ENCODE measurements at regions not wholly inside any gene's neighbourhood (a gene's known extent, or its start where the extent isn't known, plus 50 kb on each side); places are given as distances from the start of the nearest gene placed in this dataset.

DNA sequence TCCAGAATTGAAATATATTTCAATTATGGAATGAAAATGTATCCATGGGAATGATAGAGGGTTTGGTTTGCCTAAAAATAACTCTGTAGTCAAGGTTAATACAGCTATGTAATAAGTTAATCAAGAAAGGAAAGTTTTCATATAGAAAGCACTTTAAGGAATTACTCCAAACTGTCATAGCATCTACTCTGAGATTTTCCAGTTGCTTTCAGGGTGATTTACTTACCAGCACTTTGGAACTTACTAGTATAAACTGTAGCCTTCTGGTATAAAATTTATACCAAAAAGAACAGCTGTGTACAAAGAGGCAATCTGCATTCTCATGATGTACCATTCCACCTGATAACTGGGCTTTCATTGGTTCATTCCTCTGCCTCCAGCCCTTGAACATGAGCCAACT lies 87.1 kb downstream of the ARF6 start:
- Histone ChIP-seq H4K91ac (replicated peaks; ENCODE audit: insufficient read length, low read length) (no peak overlapping the region), H3K4me2 (ENCODE audit: insufficient read depth in 1 of 2, low read depth in 2 of 2, low read length in 2 of 2) (no peak overlapping the region), H3K18ac (ENCODE audit: extremely low read depth, low read length) (no peak overlapping the region), H4K5ac (ENCODE audit: insufficient read length, low read depth, low read length) (no peak overlapping the region), H2BK12ac (ENCODE audit: low read depth, low read length) (no peak overlapping the region), H3K79me1 (ENCODE audit: low read depth, low read length) (no peaks in the 10 kb centered on the region), H2AK5ac (ENCODE audit: low read depth, low read length) (no peak overlapping the region), H2BK20ac (ENCODE audit: low read length) (no peak overlapping the region), H2BK120ac (replicated peaks; ENCODE audit: low read depth, low read length) (no peak overlapping the region), H2BK15ac (ENCODE audit: low read length) (no peak overlapping the region), H4K8ac (ENCODE audit: extremely low read depth, insufficient read depth, low read length) (no peak overlapping the region), H3K27me3 (replicated peaks in 1 of 4; ENCODE audit: control insufficient read depth in 3 of 4, extremely low read depth in 1 of 4, insufficient read depth in 3 of 4, low read length in 3 of 4) (no peaks in the 10 kb centered on the region), H4K20me1 (replicated peaks in 1 of 2; ENCODE audit: control insufficient read depth in 1 of 2, insufficient read depth in 2 of 2, low read length in 2 of 2) (no peaks in the 10 kb centered on the region), H3K4me1 (replicated peaks in 1 of 4; ENCODE audit: control insufficient read depth in 3 of 4, insufficient read depth in 4 of 4, low read length in 3 of 4) (no peaks in the 10 kb centered on the region), H3K56ac (replicated peaks; ENCODE audit: insufficient read length, low read depth, low read length) (no peak overlapping the region), H3K4me3 (ENCODE audit: extremely low read depth in 1 of 4, insufficient read depth in 2 of 4, low read depth in 3 of 4, low read length in 4 of 4) (no peak overlapping the region), H3K9me3 (ENCODE audit: insufficient read depth in 2 of 2, low read depth in 1 of 2, low read length in 1 of 2) (no peaks in the 10 kb centered on the region), H3K27ac (ENCODE audit: low read depth, low read length) (no peak overlapping the region), H2BK5ac (ENCODE audit: low read depth, low read length) (no peak overlapping the region), H3K14ac (ENCODE audit: insufficient read length) (no peak overlapping the region), H3K23ac (ENCODE audit: insufficient read length) (no peak overlapping the region), H3K36me3 (ENCODE audit: control insufficient read depth in 2 of 4, insufficient read depth in 4 of 4, low read length in 3 of 4) (no peaks in the 10 kb centered on the region), H3K9ac (replicated peaks in 1 of 4; ENCODE audit: extremely low read depth in 1 of 4, low read depth in 3 of 4, low read length in 3 of 4) (no peak overlapping the region), H3K79me2 (ENCODE audit: control insufficient read depth in 1 of 2, insufficient read depth in 2 of 2, low read length in 2 of 2) (no peaks in the 10 kb centered on the region), H2AFZ (ENCODE audit: low read length) (no peak overlapping the region), H3K4ac (replicated peaks; ENCODE audit: insufficient read length, low read depth, low read length) (no peak overlapping the region), H3K23me2 (ENCODE audit: low read depth, low read length) (no peaks in the 10 kb centered on the region; the same call in 1 of the 2 replicates)
- TF ChIP-seq TBP (IDR thresholded peaks at IDR 0.05; ENCODE audit: low read depth, low read length) (no peak), CREB1 (IDR thresholded peaks at IDR 0.05) (no peak), CTBP2 (IDR thresholded peaks at IDR 0.05; ENCODE audit: borderline replicate concordance, insufficient read depth, insufficient read length, low read length) (no peak), SAP30 (IDR thresholded peaks at IDR 0.05; ENCODE audit: insufficient read depth, insufficient replicate concordance, low read length) (no peak), SP4 (IDR thresholded peaks at IDR 0.05; ENCODE audit: low read length) (no peak), POU5F1 (IDR thresholded peaks at IDR 0.05; ENCODE audit: low read depth, low read length) (no peak), KDM5A (IDR thresholded peaks at IDR 0.05; ENCODE audit: low read length) (no peak), TCF12 (IDR thresholded peaks at IDR 0.05; ENCODE audit: low read depth, low read length) (no peak), ASH2L (IDR thresholded peaks at IDR 0.05; ENCODE audit: low read length) (no peak)
- CTCF ChIA-PET (ENCODE audit: partially characterized antibody): no interaction called here
- no peak for DNase-seq (ENCODE audit: low read depth in 1 of 2, low spot score in 2 of 2)
- no peak for FAIRE-seq
- POLR2A ChIA-PET (ENCODE audit: partially characterized antibody): no interaction called here

Measured in H1 (cell line).